HG02678 (cell line): ENCODE measurements at regions not wholly inside any gene's neighbourhood (a gene's known extent, or its start where the extent isn't known, plus 50 kb on each side); places are given as distances from the start of the nearest gene placed in this dataset.
"Not testable (repeated sequence)": the region's sequence is repeated elsewhere in the genome, so short reads cannot be mapped to it uniquely, and the experiment has no call there.

Source experiments
- ATAC-seq: cut with Tn5 transposase; IDR thresholded peaks from one replicate; pipeline ENCODE4 v1.9.1; 2021; ENCODE audit warnings: mild to moderate bottlenecking, moderate library complexity; ENCODE audit not compliant: unreplicated experiment

GRCh38 chr6:4658486-4658885 lies 117.7 kb upstream of the CDYL start:
- no peak for ATAC-seq

GRCh38 chr6:4656106-4656505 lies 120.1 kb upstream of the CDYL start:
- ATAC-seq: no peak

GRCh38 chr6:4655196-4656025 lies 120.8 kb upstream of the CDYL start:
- no peak for ATAC-seq

GRCh38 chr6:4653141-4653540 lies 123.1 kb upstream of the CDYL start:
- no peak for ATAC-seq

GRCh38 chr6:4651831-4652467 lies 124.3 kb upstream of the CDYL start:
- no peak for ATAC-seq

GRCh38 chr6:4649728-4650127 lies 126.5 kb upstream of the CDYL start:
- ATAC-seq: no peak

GRCh38 chr6:4647414-4648365 lies 128.5 kb upstream of the CDYL start:
- no peak for ATAC-seq

- no peak for ATAC-seq
Measured at GRCh38 chr6:4645713-4646360, 130.4 kb upstream of the CDYL start.

GRCh38 chr6:4644996-4645395 lies 131.2 kb upstream of the CDYL start:
- no peak for ATAC-seq

- ATAC-seq: no peak
Measured at GRCh38 chr6:4641461-4641860, 134.7 kb upstream of the CDYL start.

GRCh38 chr6:4640139-4640538 lies 136.1 kb upstream of the CDYL start:
- ATAC-seq: no peak

GRCh38 chr6:4638641-4639040 lies 137.6 kb upstream of the CDYL start:
- no peak for ATAC-seq

- ATAC-seq: no peak
Measured at GRCh38 chr6:4637691-4638433, 138.3 kb upstream of the CDYL start.

- no peak for ATAC-seq
Measured at GRCh38 chr6:4636881-4637224, 139.4 kb upstream of the CDYL start.

- ATAC-seq: no peak
Measured at GRCh38 chr6:4636191-4636880, 139.9 kb upstream of the CDYL start.

GRCh38 chr6:4635666-4636065 lies 140.5 kb upstream of the CDYL start:
- no peak for ATAC-seq

GRCh38 chr6:4632421-4632820 lies 143.8 kb upstream of the CDYL start:
- no peak for ATAC-seq

GRCh38 chr6:4629789-4630188 lies 146.4 kb upstream of the CDYL start:
- ATAC-seq: not testable (repeated sequence)

- ATAC-seq: no peak
Measured at GRCh38 chr6:4625557-4625956, 150.6 kb upstream of the CDYL start.

- no peak for ATAC-seq
Measured at GRCh38 chr6:4624726-4625125, 151.5 kb upstream of the CDYL start.
